ENCODE measurements at regions not wholly inside any gene's neighbourhood (a gene's known extent, or its start where the extent isn't known, plus 50 kb on each side); places are given as distances from the start of the nearest gene placed in this dataset.

- TF ChIP-seq CTCF (IDR thresholded peaks at IDR 0.05): no peak
- no peak for TF ChIP-seq POLR2AphosphoS5 (IDR thresholded peaks at IDR 0.05; ENCODE audit: insufficient read depth in 1 of 2, low read depth in 1 of 2)
Observed at GRCh38 chr10:2982146-2982545, 85.2 kb upstream of the PFKP start.
